ENCODE measurements at regions not wholly inside any gene's neighbourhood (a gene's known extent, or its start where the extent isn't known, plus 50 kb on each side); places are given as distances from the start of the nearest gene placed in this dataset.

- no peak for TF ChIP-seq SRF (IDR thresholded peaks at IDR 0.05; ENCODE audit: low read depth)
- TF ChIP-seq EGR1 (IDR thresholded peaks at IDR 0.05; ENCODE audit: low read depth) = no peak
- no peak for TF ChIP-seq POLR2A (IDR thresholded peaks at IDR 0.05; ENCODE audit: borderline replicate concordance, extremely low read depth, insufficient read depth, insufficient read length)
- TF ChIP-seq ELF1 (IDR thresholded peaks at IDR 0.05; ENCODE audit: borderline replicate concordance, low read depth) = no peak
- no peak for TF ChIP-seq EZH2phosphoT487 (IDR thresholded peaks at IDR 0.05; ENCODE audit: borderline replicate concordance)
- TF ChIP-seq POLR2AphosphoS5 (IDR thresholded peaks at IDR 0.05; ENCODE audit: low read depth, low read length) = no peak
- no peak for TF ChIP-seq ZNF274 (IDR thresholded peaks at IDR 0.05; ENCODE audit: low read depth, low read length)
- no peak for TF ChIP-seq ZFX (IDR thresholded peaks at IDR 0.05)
- no peak for TF ChIP-seq JUND (IDR thresholded peaks at IDR 0.05)
- no peak for TF ChIP-seq ZBTB33 (IDR thresholded peaks at IDR 0.05; ENCODE audit: extremely low read depth, insufficient replicate concordance, low read length)
- TF ChIP-seq CEBPB (IDR thresholded peaks at IDR 0.05; ENCODE audit: low read depth) = no peak
Measured at GRCh38 chr4:151895671-151896070, 134.9 kb upstream of the GATB start (continued).

- ChIA-PET CTCF (no interaction called here), RAD21 (ENCODE audit: low non-redundant PET in 1 of 2, low total read pairs in 2 of 2, uncharacterized antibody in 2 of 2, unreplicated experiment in 2 of 2) (no interaction called here), POLR2A (no interaction called here)
- DNase-seq (ENCODE audit: low read depth, low spot score) (no peak), ATAC-seq (no peak)
- intact Hi-C loops (cut with micrococcal nuclease) = no loop called here
- no peak overlapping the region for H2AFZ ChIP-seq (ENCODE audit: low read depth, low read length, poor library complexity, severe bottlenecking)
- H3K9me2 ChIP-seq (ENCODE audit: insufficient read depth) = no peaks in the 10 kb centered on the region
- no peaks in the 10 kb centered on the region for H3K4me1 ChIP-seq (ENCODE audit: control insufficient read depth in 1 of 2, insufficient read depth in 2 of 2, low read length in 2 of 2)
- no peak overlapping the region for H3K27ac ChIP-seq (ENCODE audit: low read depth, low read length)
- no peak overlapping the region for H3K4me3 ChIP-seq (replicated peaks in 1 of 2; ENCODE audit: low read depth in 1 of 2, low read length in 2 of 2)
- 0 out of 2 replicates have a peak, but pooled peaks cover 3% of the 10 kb centered on the region for H3K27me3 ChIP-seq (ENCODE audit: insufficient read depth, low read length)
- H3K36me3 ChIP-seq (ENCODE audit: control insufficient read depth in 1 of 2, insufficient read depth in 2 of 2, low read length in 2 of 2) = no peaks in the 10 kb centered on the region
- H3K9ac ChIP-seq (ENCODE audit: low read length) = no peak overlapping the region
- no peaks in the 10 kb centered on the region for H3K79me2 ChIP-seq (ENCODE audit: insufficient read depth, low read length)
- TF ChIP-seq SP1 (IDR thresholded peaks at IDR 0.05; ENCODE audit: low read depth) (no peak), CBX3 (IDR thresholded peaks at IDR 0.05; ENCODE audit: low read depth) (no peak), FOSL1 (IDR thresholded peaks at IDR 0.05; ENCODE audit: low read depth) (no peak), ZFX (IDR thresholded peaks at IDR 0.05) (no peak), EGR1 (IDR thresholded peaks at IDR 0.05; ENCODE audit: low read depth) (no peak)
- no peaks in the 10 kb centered on the region for H4K20me1 ChIP-seq (ENCODE audit: insufficient read depth)
- H3K9me3 ChIP-seq (ENCODE audit: control insufficient read depth in 1 of 2, insufficient read depth in 1 of 2, low read depth in 1 of 2, low read length in 2 of 2) = no peaks in the 10 kb centered on the region
- BruUV-seq (replicated peaks) = no TSS peak
- H3K4me2 ChIP-seq (ENCODE audit: low read length) = no peak overlapping the region
Measured at GRCh38 chr4:151894246-151894645, 133.4 kb upstream of the GATB start.
